ENCODE measurements at regions not wholly inside any gene's neighbourhood (a gene's known extent, or its start where the extent isn't known, plus 50 kb on each side); places are given as distances from the start of the nearest gene placed in this dataset.
"Not testable (repeated sequence)": the region's sequence is repeated elsewhere in the genome, so short reads cannot be mapped to it uniquely, and the experiment has no call there.

GRCh38 chr10:109065821-109066220 lies 857.5 kb downstream of the XPNPEP1 start:
- H3K9me3 ChIP-seq (ENCODE audit: control insufficient read depth, insufficient read depth, low read length), result peaks cover 2% of the 10 kb centered on the region; the same call in 1 of the 2 replicates
- DNase-seq (ENCODE audit: low read depth, low spot score), result no peak
- no peak overlapping the region for H3K4me3 ChIP-seq (ENCODE audit: low read depth, low read length)
- TF ChIP-seq CTCF (IDR thresholded peaks at IDR 0.05; ENCODE audit: low read depth, low read length), result no peak
- POLR2A ChIA-PET, result no interaction called here
- H3K27me3 ChIP-seq (ENCODE audit: control insufficient read depth, insufficient read depth, low read length), result peaks cover 3% of the 10 kb centered on the region
- CTCF ChIA-PET, result no interaction called here
- no peak overlapping the region for H3K27ac ChIP-seq (ENCODE audit: low read depth, low read length)

GRCh38 chr10:109062371-109062770 lies 860.9 kb downstream of the XPNPEP1 start:
- ChIA-PET POLR2A (no interaction called here), CTCF (no interaction called here)
- peaks cover 3% of the 10 kb centered on the region for H3K27me3 ChIP-seq (ENCODE audit: control insufficient read depth, insufficient read depth, low read length)
- H3K4me3 ChIP-seq (ENCODE audit: low read depth, low read length), result no peak overlapping the region
- H3K27ac ChIP-seq (ENCODE audit: low read depth, low read length), result no peak overlapping the region
- DNase-seq (ENCODE audit: low read depth, low spot score), result no peak
- peaks cover 2% of the 10 kb centered on the region; the same call in 1 of the 2 replicates for H3K9me3 ChIP-seq (ENCODE audit: control insufficient read depth, insufficient read depth, low read length)
- no peak for TF ChIP-seq CTCF (IDR thresholded peaks at IDR 0.05; ENCODE audit: low read depth, low read length)

- TF ChIP-seq CTCF (IDR thresholded peaks at IDR 0.05; ENCODE audit: low read depth, low read length), result no peak
- H3K27ac ChIP-seq (ENCODE audit: low read depth, low read length), result no peak overlapping the region
- CTCF ChIA-PET, result no interaction called here
- POLR2A ChIA-PET, result no interaction called here
- no peak overlapping the region for H3K4me3 ChIP-seq (ENCODE audit: low read depth, low read length)
- H3K9me3 ChIP-seq (ENCODE audit: control insufficient read depth, insufficient read depth, low read length), result no peaks in the 10 kb centered on the region
- DNase-seq (ENCODE audit: low read depth, low spot score), result no peak
- no peaks in the 10 kb centered on the region for H3K27me3 ChIP-seq (ENCODE audit: control insufficient read depth, insufficient read depth, low read length)
Observed at GRCh38 chr10:109055243-109055642, 868.1 kb downstream of the XPNPEP1 start.

GRCh38 chr10:109047856-109048255 lies 875.5 kb downstream of the XPNPEP1 start:
- TF ChIP-seq CTCF (IDR thresholded peaks at IDR 0.05; ENCODE audit: low read depth, low read length), result no peak
- POLR2A ChIA-PET, result no interaction called here

GRCh38 chr10:109046427-109046826 lies 876.9 kb downstream of the XPNPEP1 start:
- H3K27me3 ChIP-seq (ENCODE audit: control insufficient read depth, insufficient read depth, low read length); DNase-seq (ENCODE audit: low read depth, low spot score); H3K9me3 ChIP-seq (ENCODE audit: control insufficient read depth, insufficient read depth, low read length); POLR2A ChIA-PET; CTCF ChIA-PET; H3K4me3 ChIP-seq (ENCODE audit: low read depth, low read length); H3K27ac ChIP-seq (ENCODE audit: low read depth, low read length): not testable (repeated sequence)

More at GRCh38 chr10:109047856-109048255, 875.5 kb downstream of the XPNPEP1 start:
- DNase-seq (ENCODE audit: low read depth, low spot score), result no peak
- no peaks in the 10 kb centered on the region for H3K27me3 ChIP-seq (ENCODE audit: control insufficient read depth, insufficient read depth, low read length)
- CTCF ChIA-PET, result no interaction called here
- H3K4me3 ChIP-seq (ENCODE audit: low read depth, low read length), result no peak overlapping the region
- no peak overlapping the region for H3K27ac ChIP-seq (ENCODE audit: low read depth, low read length)
- peaks cover 5% of the 10 kb centered on the region for H3K9me3 ChIP-seq (ENCODE audit: control insufficient read depth, insufficient read depth, low read length)

GRCh38 chr10:109040622-109041021 lies 882.7 kb downstream of the XPNPEP1 start:
- no peak for TF ChIP-seq CTCF (IDR thresholded peaks at IDR 0.05; ENCODE audit: low read depth, low read length)
- H3K9me3 ChIP-seq (ENCODE audit: control insufficient read depth, insufficient read depth, low read length), result peaks cover 5% of the 10 kb centered on the region; the same call in 1 of the 2 replicates
- DNase-seq (ENCODE audit: low read depth, low spot score), result no peak
- no peaks in the 10 kb centered on the region for H3K27me3 ChIP-seq (ENCODE audit: control insufficient read depth, insufficient read depth, low read length)
- POLR2A ChIA-PET, result no interaction called here
- CTCF ChIA-PET, result no interaction called here
- H3K4me3 ChIP-seq (ENCODE audit: low read depth, low read length), result no peak overlapping the region
- no peak overlapping the region for H3K27ac ChIP-seq (ENCODE audit: low read depth, low read length)
